ENCODE measurements at regions not wholly inside any gene's neighbourhood (a gene's known extent, or its start where the extent isn't known, plus 50 kb on each side); places are given as distances from the start of the nearest gene placed in this dataset.

GRCh38 chr2:70036290-70036689 lies 51.0 kb upstream of the PCBP1 start:
- no peak for DNase-seq (ENCODE audit: low spot score)

- no peak for DNase-seq (ENCODE audit: low spot score)
These were observed 51.9 kb upstream of the PCBP1 start for GRCh38 chr2:70035344-70035844.

- DNase-seq (ENCODE audit: low spot score), result no peak
These were observed 56.4 kb upstream of the PCBP1 start for GRCh38 chr2:70030724-70031420.

GRCh38 chr2:70029814-70030409 lies 57.4 kb upstream of the PCBP1 start:
- no peak for DNase-seq (ENCODE audit: low spot score)

GRCh38 chr2:70024284-70024683 lies 62.9 kb upstream of the ASPRV1 start:
- DNase-seq (ENCODE audit: low spot score), result no peak

GRCh38 chr2:70019096-70019495 lies 57.7 kb upstream of the ASPRV1 start:
- DNase-seq (ENCODE audit: low spot score), result no peak

GRCh38 chr2:70017962-70018361 lies 56.5 kb upstream of the ASPRV1 start:
- DNase-seq (ENCODE audit: low spot score), result no peak

- no peak for DNase-seq (ENCODE audit: low spot score)
These were observed 53.5 kb upstream of the ASPRV1 start for GRCh38 chr2:70014959-70015358.

GRCh38 chr2:70012887-70013286 lies 51.5 kb upstream of the ASPRV1 start:
- DNase-seq (ENCODE audit: low spot score), result no peak

GRCh38 chr2:70011786-70012185 lies 50.4 kb upstream of the ASPRV1 start:
- peak; percentile 60 for DNase-seq (ENCODE audit: low spot score)

GRCh38 chr2:70011335-70011734 lies 49.9 kb upstream of the ASPRV1 start:
- DNase-seq (ENCODE audit: low spot score), result peak; percentile 45
